HG03175 (cell line): ENCODE measurements at regions not wholly inside any gene's neighbourhood (a gene's known extent, or its start where the extent isn't known, plus 50 kb on each side); places are given as distances from the start of the nearest gene placed in this dataset.

ENCODE experiments used
- ATAC-seq: cut with Tn5 transposase; IDR thresholded peaks from one replicate; pipeline ENCODE4 v1.9.1; 2021; ENCODE audit warnings: mild to moderate bottlenecking, moderate library complexity; ENCODE audit not compliant: unreplicated experiment

- no peak for ATAC-seq
These were observed 211.5 kb downstream of the BCOR start for GRCh38 chrX:39886282-39886681.

- no peak for ATAC-seq
These were observed 209.0 kb downstream of the BCOR start for GRCh38 chrX:39888730-39889129.

GRCh38 chrX:39889704-39890103 is 208.1 kb downstream of the BCOR start:
- no peak for ATAC-seq

GRCh38 chrX:39890807-39891206 is 207.0 kb downstream of the BCOR start:
- ATAC-seq, result no peak

- ATAC-seq, result peak; percentile 47
These were observed 206.0 kb downstream of the BCOR start for GRCh38 chrX:39891781-39892180.

GRCh38 chrX:39893417-39894338 is 204.1 kb downstream of the BCOR start:
- ATAC-seq, result no peak

GRCh38 chrX:39894683-39895082 is 203.1 kb downstream of the BCOR start:
- no peak for ATAC-seq

- no peak for ATAC-seq
These were observed 202.3 kb downstream of the BCOR start for GRCh38 chrX:39895218-39896110.

- ATAC-seq, result no peak
These were observed 200.6 kb downstream of the BCOR start for GRCh38 chrX:39896951-39897740.

- no peak for ATAC-seq
These were observed 200.0 kb downstream of the BCOR start for GRCh38 chrX:39897741-39898097.

GRCh38 chrX:39898147-39898546 is 199.6 kb downstream of the BCOR start:
- no peak for ATAC-seq

- no peak for ATAC-seq
These were observed 198.7 kb downstream of the BCOR start for GRCh38 chrX:39899059-39899458.

GRCh38 chrX:39899856-39900776 is 197.6 kb downstream of the BCOR start:
- ATAC-seq, result no peak

- no peak for ATAC-seq
These were observed 197.0 kb downstream of the BCOR start for GRCh38 chrX:39900777-39901170.

GRCh38 chrX:39903343-39903742 is 194.4 kb downstream of the BCOR start:
- no peak for ATAC-seq

- ATAC-seq, result no peak
These were observed 193.8 kb downstream of the BCOR start for GRCh38 chrX:39903937-39904336.

GRCh38 chrX:39904816-39905537 is 192.8 kb downstream of the BCOR start:
- no peak for ATAC-seq

GRCh38 chrX:39905538-39905891 is 192.2 kb downstream of the BCOR start:
- ATAC-seq, result no peak

GRCh38 chrX:39905946-39906345 is 191.8 kb downstream of the BCOR start:
- ATAC-seq, result no peak
